Ishikawa (cell line): ENCODE measurements at regions not wholly inside any gene's neighbourhood (a gene's known extent, or its start where the extent isn't known, plus 50 kb on each side); places are given as distances from the start of the nearest gene placed in this dataset.

ENCODE experiments used
- NFIC ChIP-seq: IDR thresholded peaks from 2 replicates; pipeline ENCODE4 v1.6.1; 2012
- TEAD4 ChIP-seq: IDR thresholded peaks from 2 replicates; pipeline ENCODE4 v1.6.1; 2012
- TF ChIP-seq, protein P1 (sequence below): IDR thresholded peaks from 2 replicates; pipeline ENCODE4 v1.6.1; 2012

GRCh38 chr1:116852367-116852766, 57.3 kb upstream of the PTGFRN start:
- TF ChIP-seq NFIC, result no peak
- TF ChIP-seq, protein P1, sequence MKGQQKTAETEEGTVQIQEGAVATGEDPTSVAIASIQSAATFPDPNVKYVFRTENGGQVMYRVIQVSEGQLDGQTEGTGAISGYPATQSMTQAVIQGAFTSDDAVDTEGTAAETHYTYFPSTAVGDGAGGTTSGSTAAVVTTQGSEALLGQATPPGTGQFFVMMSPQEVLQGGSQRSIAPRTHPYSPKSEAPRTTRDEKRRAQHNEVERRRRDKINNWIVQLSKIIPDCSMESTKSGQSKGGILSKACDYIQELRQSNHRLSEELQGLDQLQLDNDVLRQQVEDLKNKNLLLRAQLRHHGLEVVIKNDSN, result no peak
- no peak for TF ChIP-seq TEAD4
